Liver (tissue), 8 donors: ENCODE measurements at regions not wholly inside any gene's neighbourhood (a gene's known extent, or its start where the extent isn't known, plus 50 kb on each side); places are given as distances from the start of the nearest gene placed in this dataset.

ENCODE experiments used
- DNase-seq: peaks from one replicate; pipeline ENCODE4 v3.0.0-alpha.2; 2017; ENCODE audit warnings: low spot score
- H3K27ac ChIP-seq, 2 donors: one replicate each; pipeline ENCODE4 v1.7.0; 2013; ENCODE audit warnings: inconsistent platforms in 2 of 2, low read length in 2 of 2, control low read depth in 1 of 2, low read depth in 1 of 2, mild to moderate bottlenecking in 1 of 2
- H3K27me3 ChIP-seq, 4 donors: one replicate each; pipeline versions ENCODE4 v1.6.1 to v1.7.0; 2013; ENCODE audit warnings: low read length in 3 of 4, inconsistent platforms in 1 of 4, mild to moderate bottlenecking in 1 of 4, moderate library complexity in 1 of 4; ENCODE audit not compliant: control insufficient read depth in 4 of 4, insufficient read depth in 4 of 4
- H3K36me3 ChIP-seq, 4 donors: one replicate each; pipeline versions ENCODE4 v1.6.1 to v1.7.0; 2013; ENCODE audit warnings: low read length in 3 of 4, mild to moderate bottlenecking in 3 of 4, low read depth in 1 of 4, moderate library complexity in 1 of 4; ENCODE audit not compliant: control insufficient read depth in 4 of 4, insufficient read depth in 3 of 4
- H3K4me1 ChIP-seq, 4 donors: one replicate each; pipeline versions ENCODE4 v1.6.1 to v1.7.0; 2013; ENCODE audit warnings: low read length in 3 of 4, mild to moderate bottlenecking in 3 of 4, moderate library complexity in 1 of 4; ENCODE audit not compliant: control insufficient read depth in 4 of 4, insufficient read depth in 4 of 4
- H3K4me3 ChIP-seq, 3 donors: one replicate each; pipeline versions ENCODE4 v1.6.1 to v1.7.0; 2013; ENCODE audit warnings: low read length in 3 of 3, control low read depth in 1 of 3, low read depth in 1 of 3, mild to moderate bottlenecking in 1 of 3
- H3K9ac ChIP-seq, 2 donors: one replicate each; pipeline ENCODE4 v1.7.0; 2013; ENCODE audit warnings: low read length in 2 of 2, mild to moderate bottlenecking in 2 of 2, moderate library complexity in 2 of 2, control low read depth in 1 of 2, low read depth in 1 of 2
- H3K9me3 ChIP-seq, 4 donors: one replicate each; pipeline versions ENCODE4 v1.6.1 to v1.7.0; 2013; ENCODE audit warnings: low read length in 3 of 4; ENCODE audit not compliant: control insufficient read depth in 4 of 4
- CTCF ChIP-seq: fragments of 150-350 bp; IDR thresholded peaks from 2 replicates; pipeline ENCODE4 v1.5.1; 2017; ENCODE audit warnings: improper control_type of control experiment, low read depth, low read length; ENCODE audit not compliant: missing input control
- EGR1 ChIP-seq, 2 donors: IDR thresholded peaks; 2 replicates each; pipeline ENCODE4 v1.6.1; 2016 to 2018; ENCODE audit warnings: antibody characterized with exemption in 2 of 2, low read depth in 2 of 2
- FOXA1 ChIP-seq: IDR thresholded peaks from 2 replicates; pipeline ENCODE4 v1.6.1; 2016; ENCODE audit warnings: antibody characterized with exemption
- HNF4A ChIP-seq, 2 donors: conservative IDR thresholded peaks; 2 replicates each; pipeline ENCODE4 v1.6.1; 2016; ENCODE audit warnings: antibody characterized with exemption in 2 of 2, mild to moderate bottlenecking in 2 of 2
- HNF4G ChIP-seq: IDR thresholded peaks from 2 replicates; pipeline ENCODE4 v1.6.1; 2016; ENCODE audit warnings: antibody characterized with exemption
- JUND ChIP-seq, 2 donors: IDR thresholded peaks; 2 replicates each; pipeline ENCODE4 v1.6.1; 2016; ENCODE audit warnings: antibody characterized with exemption in 2 of 2
- NR2F2 ChIP-seq: IDR thresholded peaks from 2 replicates; pipeline ENCODE4 v1.6.1; 2016; ENCODE audit warnings: antibody characterized with exemption
- RXRA ChIP-seq, 2 donors: IDR thresholded peaks; 2 replicates each; pipeline ENCODE4 v1.6.1; 2017 to 2018; ENCODE audit warnings: antibody characterized with exemption in 2 of 2, mild to moderate bottlenecking in 1 of 2
- SP1 ChIP-seq: IDR thresholded peaks from 2 replicates; pipeline ENCODE4 v1.6.1; 2018; ENCODE audit warnings: antibody characterized with exemption, mild to moderate bottlenecking
- TAF1 ChIP-seq: conservative IDR thresholded peaks from 2 replicates; pipeline ENCODE4 v1.6.1; 2016; ENCODE audit warnings: antibody characterized with exemption, mild to moderate bottlenecking
- ZBTB33 ChIP-seq: IDR thresholded peaks from 2 replicates; pipeline ENCODE4 v1.6.1; 2016; ENCODE audit warnings: antibody characterized with exemption
- WGBS: extraction: QIAGEN DNeasy Blood & Tissue Kit; methylation state at CpG from one replicate; pipeline ENCODE4 v1.1.7; 2013; 5-methylcytosine and 5-hydroxymethylcytosine counted together
- TF ChIP-seq, protein P1 (sequence below): IDR thresholded peaks from 2 replicates; pipeline ENCODE4 v1.6.1; 2016; ENCODE audit warnings: antibody characterized with exemption
- donor health status: healthy.
- donor health status: healthy.
- donor health status: healthy.
- donor health status: healthy.
- donor health status: healthy.

GRCh38 chr1:22332424-22332717, 119.3 kb upstream of the ZBTB40 start:
- DNase-seq: no peak
- WGBS: 94% methylated on average over 4 of the region's 4 CpGs
- no peaks in the 10 kb centered on the region for H3K9me3 ChIP-seq

GRCh38 chr1:22332795-22333499, 118.7 kb upstream of the ZBTB40 start:
- no peaks in the 10 kb centered on the region for H3K36me3 ChIP-seq
- DNase-seq: no peak
- H3K9me3 ChIP-seq: no peaks in the 10 kb centered on the region
- WGBS: 72% methylated on average over 6 of the region's 6 CpGs
- H3K4me3 ChIP-seq: no peak overlapping the region
- no peak overlapping the region for H3K9ac ChIP-seq
- H3K27me3 ChIP-seq: no peaks in the 10 kb centered on the region
- no peak for TF ChIP-seq FOXA1
- TF ChIP-seq EGR1 (IDR thresholded peaks at IDR 0.05; ENCODE audit: low read depth in 2 of 2): no peak
- no peak for TF ChIP-seq NR2F2
- H3K27ac ChIP-seq: no peak overlapping the region
- H3K4me1 ChIP-seq: peaks cover 0 to 3% (median 0%) of the 10 kb centered on the region in 4 donors

More at GRCh38 chr1:22332424-22332717, 119.3 kb upstream of the ZBTB40 start:
- Histone ChIP-seq H3K27ac (no peak overlapping the region), H3K4me1 (peaks cover 0 to 3% (median 0%) of the 10 kb centered on the region in 4 donors), H3K27me3 (no peaks in the 10 kb centered on the region), H3K36me3 (no peaks in the 10 kb centered on the region), H3K4me3 (no peak overlapping the region), H3K9ac (no peak overlapping the region)
- TF ChIP-seq NR2F2 (no peak), SP1 (no peak), CTCF (no peak), JUND (IDR thresholded peaks at IDR 0.05) (no peak), TAF1 (no peak), HNF4A (conservative IDR thresholded peaks at IDR 0.05) (no peak), ZBTB33 (no peak), RXRA (IDR thresholded peaks at IDR 0.05) (no peak), EGR1 (IDR thresholded peaks at IDR 0.05; ENCODE audit: low read depth in 2 of 2) (no peak), FOXA1 (no peak)
- TF ChIP-seq, protein P1, sequence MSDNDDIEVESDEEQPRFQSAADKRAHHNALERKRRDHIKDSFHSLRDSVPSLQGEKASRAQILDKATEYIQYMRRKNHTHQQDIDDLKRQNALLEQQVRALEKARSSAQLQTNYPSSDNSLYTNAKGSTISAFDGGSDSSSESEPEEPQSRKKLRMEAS: no peak

DNA sequence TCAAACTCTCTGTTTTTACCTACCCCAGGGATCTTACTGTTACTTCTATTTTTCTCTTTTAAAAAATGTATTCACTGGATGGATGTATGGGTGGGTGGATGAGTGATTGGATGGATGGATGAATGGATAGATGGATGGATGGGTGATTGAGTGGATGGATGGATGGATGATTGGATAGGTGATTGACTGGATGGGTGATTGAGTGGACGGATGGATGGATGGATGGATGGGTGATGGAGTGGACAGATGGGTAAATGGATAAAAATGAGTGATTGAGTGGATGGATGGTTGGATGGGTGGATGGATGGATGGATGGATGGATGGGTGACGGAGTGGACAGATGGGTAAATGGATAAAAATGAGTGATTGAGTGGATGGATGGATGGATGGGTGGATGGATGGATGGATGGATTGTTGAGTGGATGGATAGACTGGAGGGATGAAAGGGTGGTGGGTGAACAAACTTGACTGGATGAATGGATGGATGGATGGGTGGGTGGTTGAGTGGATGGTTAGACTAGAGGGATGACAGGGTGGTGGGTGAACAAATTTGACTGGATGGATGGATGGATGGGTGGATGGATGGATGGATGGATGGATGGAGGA, 118.0 kb upstream of the ZBTB40 start:
- no peaks in the 10 kb centered on the region for H3K36me3 ChIP-seq
- peaks cover 0 to 3% (median under 1%) of the 10 kb centered on the region in 4 donors for H3K4me1 ChIP-seq
- WGBS: 91% methylated on average over 2 of the region's 2 CpGs
- no peak for DNase-seq
- no peak overlapping the region for H3K4me3 ChIP-seq
- no peak overlapping the region for H3K27ac ChIP-seq
- no peak for TF ChIP-seq HNF4G
- TF ChIP-seq TAF1: no peak
- no peak overlapping the region for H3K9ac ChIP-seq
- H3K27me3 ChIP-seq: no peaks in the 10 kb centered on the region
- no peaks in the 10 kb centered on the region for H3K9me3 ChIP-seq
